HG03139 (cell line): ENCODE measurements at regions not wholly inside any gene's neighbourhood (a gene's known extent, or its start where the extent isn't known, plus 50 kb on each side); places are given as distances from the start of the nearest gene placed in this dataset.

Source experiments
- ATAC-seq: cut with Tn5 transposase; IDR thresholded peaks from one replicate; pipeline ENCODE4 v1.9.1; 2021; ENCODE audit not compliant: unreplicated experiment

DNA sequence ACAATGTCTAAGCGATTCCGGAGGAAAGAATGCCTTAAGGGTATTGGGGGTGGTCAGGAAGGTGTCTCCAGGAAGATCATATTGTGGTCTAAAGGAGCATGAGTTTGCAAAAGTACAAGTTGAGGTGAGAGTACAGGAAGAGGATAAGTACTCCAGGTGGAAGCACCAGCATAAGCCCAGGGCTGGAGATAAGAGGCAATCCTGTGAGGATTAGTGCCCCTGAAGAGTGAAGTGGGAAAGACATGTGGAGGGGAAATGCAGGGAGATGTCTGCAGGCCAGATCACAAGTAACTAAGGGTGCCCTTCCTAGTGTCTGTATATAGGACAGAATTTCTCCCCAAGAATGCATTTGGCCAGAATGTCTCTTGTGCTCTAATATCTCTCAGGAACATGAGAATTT, 188.3 kb upstream of the DPT start:
- ATAC-seq, result no peak

DNA sequence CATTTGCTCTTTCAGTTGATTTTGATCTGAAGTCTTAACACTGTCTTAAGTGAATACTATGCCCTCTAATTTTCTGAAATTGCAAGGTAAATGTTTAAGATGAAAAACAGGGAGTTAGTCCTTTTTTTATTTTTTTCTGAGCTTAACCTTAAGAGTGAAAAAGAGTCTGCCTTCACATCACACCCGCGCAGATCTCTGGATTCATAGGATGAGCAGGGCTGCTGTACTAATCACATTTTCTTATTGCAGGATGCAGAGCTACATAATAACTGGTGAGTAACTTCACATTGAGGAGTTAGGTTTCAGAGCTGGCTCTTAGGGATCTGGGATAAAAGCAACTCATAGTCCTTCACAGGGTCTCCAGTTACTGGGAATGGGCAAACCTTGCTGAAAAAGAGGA, 188.7 kb upstream of the ATP1B1 start:
- no peak for ATAC-seq

DNA sequence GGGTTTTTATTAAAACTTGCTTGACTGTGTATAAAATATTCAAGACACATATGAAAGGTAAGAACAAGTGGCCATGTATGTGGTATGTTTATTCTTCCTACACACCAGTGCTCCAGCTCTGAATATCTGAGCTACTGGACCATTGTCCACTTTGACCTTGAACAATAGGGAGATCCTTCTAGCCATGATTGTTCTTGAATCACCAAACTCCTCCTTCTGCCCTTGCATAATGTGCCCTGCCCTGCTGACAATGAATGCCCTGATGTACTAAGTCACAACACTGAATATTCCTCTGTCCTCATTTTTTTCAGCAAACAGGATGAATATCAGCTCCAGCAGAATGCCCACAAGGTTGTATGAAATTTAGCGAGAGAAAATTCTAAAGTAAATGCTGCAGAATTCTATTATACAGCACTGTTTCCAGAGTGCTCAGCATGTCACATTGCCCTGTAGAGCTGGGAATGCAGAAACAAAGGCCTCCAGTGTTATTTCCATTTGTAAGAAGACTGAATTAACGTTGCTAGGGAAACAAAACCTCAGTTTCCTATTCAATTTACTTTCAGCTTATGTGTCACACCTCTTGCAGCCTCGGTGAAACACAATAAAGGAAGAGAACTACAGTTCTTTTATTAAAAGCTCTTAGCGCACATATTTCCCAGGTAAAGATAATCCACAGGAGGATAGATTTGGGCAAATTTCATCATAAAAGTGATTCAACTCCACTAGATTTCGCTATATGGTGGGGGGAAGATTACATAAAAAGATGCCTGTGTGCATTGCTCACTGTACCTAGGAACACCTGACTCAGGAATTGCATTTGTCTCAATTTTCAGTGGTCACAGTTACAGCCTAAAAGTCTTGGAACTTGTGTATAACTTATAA, 187.4 kb upstream of the ATP1B1 start:
- ATAC-seq, result no peak

DNA sequence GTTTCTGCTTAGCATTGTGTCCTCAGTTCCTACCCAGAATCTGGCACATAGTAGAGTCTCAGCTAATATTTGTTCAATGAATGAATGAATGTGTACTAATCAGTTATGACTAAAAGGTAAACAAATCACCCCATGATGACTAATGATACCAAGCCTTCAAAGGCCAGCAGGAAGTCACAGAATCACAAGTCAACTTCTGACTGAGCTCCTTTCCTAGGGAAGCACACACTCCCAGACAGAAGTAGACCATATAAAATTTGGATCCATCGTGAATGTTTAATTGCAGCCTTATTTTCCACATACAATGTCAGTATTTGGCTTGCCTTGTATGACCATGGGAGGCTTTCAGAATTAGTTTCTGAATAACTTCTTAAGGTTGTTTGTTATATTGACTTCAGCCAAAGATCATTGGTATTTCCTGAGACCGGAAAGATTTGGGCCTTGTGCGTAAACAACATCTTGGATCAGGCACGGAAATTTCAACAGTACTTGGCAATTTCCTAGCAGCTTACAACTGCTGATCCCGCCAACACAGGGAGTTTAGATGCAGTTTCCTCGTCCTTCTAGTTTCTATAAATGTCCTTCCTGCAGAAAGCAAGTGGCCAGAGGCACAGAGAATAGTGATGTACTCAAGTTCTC, 185.9 kb upstream of the ATP1B1 start:
- no peak for ATAC-seq

- peak; percentile 59 for ATAC-seq
Measured at GRCh38 chr1:168921629-168922028, 184.9 kb upstream of the ATP1B1 start.

- no peak for ATAC-seq
Measured at GRCh38 chr1:168923521-168924136, 182.9 kb upstream of the ATP1B1 start.

DNA sequence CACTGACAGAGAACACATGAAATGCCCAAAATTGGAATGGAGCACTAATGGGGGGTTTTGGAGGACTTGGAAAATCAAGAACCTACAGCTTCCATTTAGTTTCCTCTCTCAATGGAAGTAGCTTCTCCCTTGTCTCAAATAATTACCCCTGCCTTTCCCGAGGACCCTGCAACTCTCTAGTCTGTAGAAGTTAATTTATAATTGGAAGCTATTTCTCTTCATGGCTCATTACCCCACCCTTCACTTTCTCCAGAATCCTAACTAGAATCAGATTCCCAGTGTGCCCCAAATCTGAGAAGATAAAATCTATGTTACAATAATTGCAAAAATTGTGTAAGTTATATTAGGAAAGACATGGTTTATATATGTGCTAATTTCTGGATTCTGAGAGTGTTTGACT, 181.5 kb upstream of the ATP1B1 start:
- no peak for ATAC-seq

DNA sequence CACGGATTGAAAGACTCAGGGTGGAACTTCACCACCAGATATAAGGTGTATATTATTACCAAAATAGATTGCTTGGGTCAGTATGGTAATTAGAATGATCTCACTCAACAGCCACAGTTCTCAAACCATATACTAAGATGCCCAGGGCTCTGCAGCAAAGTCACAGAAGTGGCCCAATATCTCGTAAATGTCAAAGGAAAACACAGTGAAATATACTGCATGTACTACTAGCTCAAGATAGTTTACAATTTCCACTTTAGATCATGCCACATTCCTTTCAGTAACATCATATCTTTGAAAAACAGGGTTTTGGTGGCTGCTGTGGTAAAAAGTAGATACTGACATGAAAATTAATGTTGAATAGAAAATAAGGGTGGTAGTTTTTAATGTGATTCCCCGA, 180.3 kb upstream of the ATP1B1 start:
- ATAC-seq, result no peak

- no peak for ATAC-seq
Measured at GRCh38 chr1:168932539-168932938, 174.0 kb upstream of the ATP1B1 start.

GRCh38 chr1:168933141-168933805, 173.2 kb upstream of the ATP1B1 start:
- no peak for ATAC-seq

DNA sequence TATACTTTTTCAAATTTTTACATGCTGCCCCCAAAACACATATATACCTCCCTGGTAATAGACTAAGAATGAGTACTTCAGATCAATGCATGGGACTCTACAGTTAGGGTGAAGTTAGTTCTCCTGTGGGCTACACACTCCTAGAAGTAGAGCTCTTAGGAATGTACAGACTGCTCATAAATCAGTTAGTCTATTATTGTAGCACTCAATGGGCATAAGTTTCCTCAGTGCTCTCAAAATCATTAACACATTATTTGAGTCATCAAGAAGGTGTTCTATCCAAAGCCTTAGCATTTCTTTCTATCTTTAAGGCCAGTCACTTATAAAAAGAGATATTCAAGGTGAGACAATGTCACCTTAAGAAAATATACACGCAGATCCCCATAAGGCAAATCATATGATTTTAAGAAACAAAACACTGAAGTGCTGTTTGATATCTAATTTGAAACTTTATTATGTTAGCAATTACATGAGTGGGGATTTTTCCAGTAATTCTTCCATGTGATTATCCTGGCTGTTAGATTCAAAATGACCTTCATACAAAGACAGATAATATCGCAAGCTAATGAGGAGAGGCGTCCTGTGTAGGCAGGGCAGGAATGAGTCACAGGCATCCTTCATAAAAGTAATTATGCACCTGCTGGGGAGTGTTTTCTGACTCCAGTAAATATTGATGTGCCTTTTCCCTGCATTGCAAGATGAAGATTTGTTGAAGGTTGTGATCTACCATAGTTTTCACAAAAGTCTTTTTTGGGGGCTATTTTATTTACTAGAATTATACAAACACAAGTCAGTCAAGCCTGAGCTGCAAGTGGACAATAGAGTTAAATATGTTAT, 167.2 kb upstream of the ATP1B1 start:
- no peak for ATAC-seq

GRCh38 chr1:168939947-168940223, 166.6 kb upstream of the ATP1B1 start:
- ATAC-seq, result no peak

- no peak for ATAC-seq
Measured at GRCh38 chr1:168941640-168942039, 164.8 kb upstream of the ATP1B1 start.

GRCh38 chr1:168942165-168942564, 164.3 kb upstream of the ATP1B1 start:
- no peak for ATAC-seq

DNA sequence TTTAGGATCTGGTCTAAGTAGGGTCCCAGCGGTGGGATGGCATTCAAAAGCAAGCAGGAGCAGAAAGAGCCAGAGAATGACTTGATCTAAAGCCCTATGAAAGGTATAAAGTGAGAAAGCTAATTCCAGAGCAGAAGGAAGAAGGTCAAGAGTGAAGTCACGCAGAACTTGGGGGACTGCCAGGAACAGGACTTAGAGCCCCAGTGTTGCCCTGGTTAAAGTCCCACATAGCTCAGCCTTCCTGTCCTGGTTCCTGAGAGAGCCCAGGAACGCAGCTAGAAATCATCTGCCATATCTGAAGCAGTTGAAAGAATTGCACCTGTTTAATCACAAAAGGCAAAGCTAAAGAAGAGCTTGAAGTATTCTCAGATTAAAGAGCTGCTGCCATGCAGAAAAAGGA, 160.6 kb upstream of the ATP1B1 start:
- ATAC-seq, result no peak

- no peak for ATAC-seq
Measured at GRCh38 chr1:168947041-168947440, 159.4 kb upstream of the ATP1B1 start.

DNA sequence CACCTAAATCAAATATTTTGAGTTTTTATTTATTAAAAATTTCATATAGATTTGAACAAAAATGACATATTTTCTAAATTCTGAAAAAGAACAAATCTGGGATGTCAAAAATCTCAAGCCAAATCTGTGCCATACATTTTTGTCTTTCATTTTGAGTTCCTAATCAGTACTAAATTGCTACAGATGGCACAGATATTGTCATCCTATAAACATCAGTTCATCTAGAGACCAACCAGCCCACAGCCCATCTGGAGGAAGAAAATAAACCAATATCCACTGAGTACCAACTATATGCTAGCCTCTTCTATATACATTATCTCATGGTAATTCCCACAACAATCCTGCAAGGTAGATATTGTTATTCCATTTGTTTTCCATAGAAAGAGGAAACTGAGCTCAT, 156.8 kb upstream of the ATP1B1 start:
- no peak for ATAC-seq

- ATAC-seq, result no peak
Measured at GRCh38 chr1:168957818-168958217, 148.7 kb upstream of the ATP1B1 start.

GRCh38 chr1:168958562-168959289, 147.8 kb upstream of the ATP1B1 start:
- no peak for ATAC-seq

- no peak for ATAC-seq
Measured at GRCh38 chr1:168959382-168959781, 147.1 kb upstream of the ATP1B1 start.
